Sigmoid colon (tissue), 6 donors: ENCODE measurements at regions not wholly inside any gene's neighbourhood (a gene's known extent, or its start where the extent isn't known, plus 50 kb on each side); places are given as distances from the start of the nearest gene placed in this dataset.

Experiments used
- DNase-seq: peaks from one replicate; pipeline ENCODE4 v3.0.0-alpha.2; 2019
- H3K27ac ChIP-seq, 4 donors: fragments of 200-600 bp; sonication (generic); one replicate each; pipeline ENCODE4 v1.5.1; 2016 to 2019; ENCODE audit warnings: mild to moderate bottlenecking in 1 of 4
- H3K27me3 ChIP-seq, 3 donors: fragments of 200-600 bp; sonication (generic); one replicate each; pipeline ENCODE4 v1.5.1; 2019; ENCODE audit warnings: mild to moderate bottlenecking in 1 of 3
- H3K36me3 ChIP-seq, 4 donors: fragments of 200-600 bp; sonication (generic); one replicate each; pipeline ENCODE4 v1.5.1; 2016 to 2019
- H3K4me1 ChIP-seq, 4 donors: fragments of 200-600 bp; sonication (generic); one replicate each; pipeline ENCODE4 v1.5.1; 2017 to 2019
- H3K4me3 ChIP-seq, 4 donors: fragments of 200-600 bp; sonication (generic); one replicate each; pipeline ENCODE4 v1.5.1; 2017 to 2019; ENCODE audit warnings: mild to moderate bottlenecking in 2 of 4, moderate library complexity in 1 of 4
- H3K9me3 ChIP-seq, 4 donors: fragments of 200-600 bp in 3 of 4; sonication (generic) in 3 of 4; one replicate each; pipeline versions ENCODE4 v1.5.1 to v1.6.1; 2013 to 2019
- CTCF ChIP-seq, 4 experiments: fragments of 450-650 bp in 3 of 4; fragments of 200-600 bp in 1 of 4; IDR thresholded peaks; one replicate each; pipeline ENCODE4 v1.5.1; 2016 to 2019; ENCODE audit warnings: antibody characterized with exemption in 4 of 4, mild to moderate bottlenecking in 3 of 4, moderate library complexity in 2 of 4
- EP300 ChIP-seq, 4 donors: sonication (generic); formaldehyde crosslinking; IDR thresholded peaks; one replicate each; pipeline ENCODE4 v1.6.1; 2017; ENCODE audit warnings: antibody characterized with exemption in 4 of 4
- POLR2A ChIP-seq, 2 donors: fragments of 450-650 bp; IDR thresholded peaks; one replicate each; pipeline ENCODE4 v1.6.1; 2016; ENCODE audit warnings: antibody characterized with exemption in 2 of 2, mild to moderate bottlenecking in 2 of 2, moderate library complexity in 2 of 2
- POLR2AphosphoS5 ChIP-seq, 4 donors: sonication (generic); formaldehyde crosslinking; IDR thresholded peaks; one replicate each; pipeline ENCODE4 v1.6.1; 2017; ENCODE audit warnings: antibody characterized with exemption in 4 of 4
- WGBS, 2 donors: extraction: QIAGEN DNeasy Blood & Tissue Kit; methylation state at CpG; one replicate each; pipeline ENCODE4 v1.1.7; 2013; 5-methylcytosine and 5-hydroxymethylcytosine counted together
- intact Hi-C: fragments of 100-400 bp; cut with DNase I; formaldehyde crosslinking; loops from one replicate; pipeline ENCODE4 v1.15.1; 2023
- donor health status: healthy with polysubstance abuse.
- donor health status: healthy.

- intact Hi-C loops, result no loop called here
- Histone ChIP-seq H3K36me3 (no peaks in the 10 kb centered on the region), H3K4me3 (no peak overlapping the region), H3K4me1 (no peaks in the 10 kb centered on the region), H3K9me3 (no peaks in the 10 kb centered on the region), H3K27ac (no peak overlapping the region), H3K27me3 (no peaks in the 10 kb centered on the region)
- no peak for TF ChIP-seq POLR2AphosphoS5 (IDR thresholded peaks at IDR 0.05)
- TF ChIP-seq POLR2A (IDR thresholded peaks at IDR 0.05), result no peak
- TF ChIP-seq CTCF (IDR thresholded peaks at IDR 0.05), result no peak
- no peak for TF ChIP-seq EP300 (IDR thresholded peaks at IDR 0.05)
- no peak for DNase-seq
- 82 to 87% methylated on average over 3 of the region's 3 CpGs for WGBS, 2 donors
These were observed 315.3 kb downstream of the SNX13 start for GRCh38 chr7:17625043-17625442.

GRCh38 chr7:17626235-17626634 lies 314.1 kb downstream of the SNX13 start:
- intact Hi-C loops, result no loop called here
- DNase-seq, result no peak

GRCh38 chr7:17631061-17631460 lies 309.2 kb downstream of the SNX13 start:
- TF ChIP-seq CTCF (IDR thresholded peaks at IDR 0.05) (no peak), EP300 (IDR thresholded peaks at IDR 0.05) (no peak), POLR2A (IDR thresholded peaks at IDR 0.05) (no peak)
- Histone ChIP-seq H3K9me3 (no peaks in the 10 kb centered on the region), H3K4me3 (no peak overlapping the region), H3K27me3 (no peaks in the 10 kb centered on the region), H3K4me1 (no peaks in the 10 kb centered on the region), H3K36me3 (no peaks in the 10 kb centered on the region), H3K27ac (no peak overlapping the region)
- intact Hi-C loops, result no loop called here
- no peak for DNase-seq
- WGBS, 2 donors, result 91 to 94% methylated on average over 3 of the region's 3 CpGs

More at GRCh38 chr7:17626235-17626634, 314.1 kb downstream of the SNX13 start:
- no peaks in the 10 kb centered on the region for H3K36me3 ChIP-seq
- TF ChIP-seq CTCF (IDR thresholded peaks at IDR 0.05) (no peak), POLR2AphosphoS5 (IDR thresholded peaks at IDR 0.05) (no peak), EP300 (IDR thresholded peaks at IDR 0.05) (no peak), POLR2A (IDR thresholded peaks at IDR 0.05) (no peak)
- H3K4me1 ChIP-seq, result no peaks in the 10 kb centered on the region
- H3K27me3 ChIP-seq, result no peaks in the 10 kb centered on the region
- H3K27ac ChIP-seq, result no peak overlapping the region
- H3K9me3 ChIP-seq, result no peaks in the 10 kb centered on the region
- no peak overlapping the region for H3K4me3 ChIP-seq

- TF ChIP-seq POLR2A (IDR thresholded peaks at IDR 0.05) (no peak), POLR2AphosphoS5 (IDR thresholded peaks at IDR 0.05) (no peak)
- WGBS, 2 donors, result 79 to 84% methylated on average over 2 of the region's 2 CpGs
- Histone ChIP-seq H3K9me3 (no peaks in the 10 kb centered on the region), H3K4me3 (no peak overlapping the region), H3K4me1 (no peaks in the 10 kb centered on the region), H3K36me3 (no peaks in the 10 kb centered on the region), H3K27me3 (no peaks in the 10 kb centered on the region), H3K27ac (no peak overlapping the region)
- intact Hi-C loops, result no loop called here
- no peak for DNase-seq
These were observed 307.9 kb downstream of the SNX13 start for GRCh38 chr7:17632384-17632783.

GRCh38 chr7:17633067-17633466 lies 307.2 kb downstream of the SNX13 start:
- Histone ChIP-seq H3K27me3 (no peaks in the 10 kb centered on the region), H3K4me1 (no peaks in the 10 kb centered on the region), H3K36me3 (no peaks in the 10 kb centered on the region), H3K9me3 (no peaks in the 10 kb centered on the region), H3K27ac (no peak overlapping the region), H3K4me3 (no peak overlapping the region)
- no peak for DNase-seq
- intact Hi-C loops, result no loop called here
- TF ChIP-seq EP300 (IDR thresholded peaks at IDR 0.05) (no peak), POLR2A (IDR thresholded peaks at IDR 0.05) (no peak), POLR2AphosphoS5 (IDR thresholded peaks at IDR 0.05) (no peak), CTCF (IDR thresholded peaks at IDR 0.05) (no peak)
- WGBS, 2 donors, result 19 to 59% methylated on average over 1 of the region's 1 CpG
